ENCODE measurements at regions not wholly inside any gene's neighbourhood (a gene's known extent, or its start where the extent isn't known, plus 50 kb on each side); places are given as distances from the start of the nearest gene placed in this dataset.

DNA sequence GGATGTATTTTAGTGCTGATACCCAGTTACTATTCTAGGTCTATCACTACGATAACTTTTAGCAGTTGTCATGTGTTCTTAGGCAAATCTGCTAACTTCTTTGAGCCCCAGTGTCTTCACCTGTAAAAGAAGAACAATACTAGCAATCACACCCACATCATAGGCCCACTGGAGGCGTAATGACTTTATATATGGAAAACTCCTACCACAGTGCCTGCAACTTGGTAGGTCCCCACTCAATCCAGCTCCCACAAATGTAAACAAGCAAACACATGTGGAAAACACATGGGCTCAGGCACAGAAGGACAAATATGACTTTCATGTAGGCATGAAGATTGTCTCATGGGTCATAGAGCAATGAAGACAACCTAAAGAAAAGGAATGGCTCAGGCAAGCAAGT lies 115.8 kb downstream of the TBX19 start:
- Histone ChIP-seq H4K8ac (ENCODE audit: low read length) (no peak overlapping the region), H3K4me1 (ENCODE audit: control insufficient read depth, insufficient read depth, low read depth, low read length) (peaks cover 2% of the 10 kb centered on the region), H3K79me1 (replicated peaks; ENCODE audit: low read length, poor library complexity, severe bottlenecking) (no peaks in the 10 kb centered on the region), H3K4me2 (ENCODE audit: low read length, poor library complexity, severe bottlenecking) (no peak overlapping the region), H3K9me3 (ENCODE audit: control insufficient read depth, low read length) (no peaks in the 10 kb centered on the region), H3K4me3 (ENCODE audit: insufficient read depth in 1 of 2, low read depth in 1 of 2, low read length in 2 of 2) (no peak overlapping the region), H2AFZ (ENCODE audit: low read depth, low read length) (no peak overlapping the region), H3K36me3 (ENCODE audit: control insufficient read depth in 1 of 2, insufficient read depth in 2 of 2, low read depth in 1 of 2, low read length in 2 of 2) (no peaks in the 10 kb centered on the region), H3K18ac (ENCODE audit: low read depth in 1 of 2, low read length in 2 of 2) (no peak overlapping the region), H2BK12ac (ENCODE audit: low read length in 2 of 2) (no peak overlapping the region), H3K14ac (ENCODE audit: low read length in 2 of 2) (no peak overlapping the region), H2BK5ac (ENCODE audit: low read depth, low read length, poor library complexity, severe bottlenecking) (no peak overlapping the region), H3K27me3 (ENCODE audit: control insufficient read depth in 1 of 2, insufficient read depth in 1 of 2, low read length in 2 of 2) (peaks cover 0 to 20% of the 10 kb centered on the region in 2 experiments), H3K23ac (ENCODE audit: low read length in 2 of 2) (no peak overlapping the region), H4K91ac (ENCODE audit: low read length) (no peak overlapping the region), H2BK120ac (ENCODE audit: low read depth, low read length) (no peak overlapping the region), H3K4ac (ENCODE audit: low read depth in 1 of 2, low read length in 2 of 2) (no peak overlapping the region), H2BK15ac (ENCODE audit: low read depth, poor library complexity, severe bottlenecking) (no peak overlapping the region), H2AK5ac (ENCODE audit: low read length, severe bottlenecking) (no peak overlapping the region), H3K9ac (ENCODE audit: low read length) (no peak overlapping the region), H3K27ac (ENCODE audit: low read length, poor library complexity, severe bottlenecking) (no peak overlapping the region)
- DNase-seq = no peak
- WGBS = 79% methylated on average over 2 of the region's 2 CpGs

DNA sequence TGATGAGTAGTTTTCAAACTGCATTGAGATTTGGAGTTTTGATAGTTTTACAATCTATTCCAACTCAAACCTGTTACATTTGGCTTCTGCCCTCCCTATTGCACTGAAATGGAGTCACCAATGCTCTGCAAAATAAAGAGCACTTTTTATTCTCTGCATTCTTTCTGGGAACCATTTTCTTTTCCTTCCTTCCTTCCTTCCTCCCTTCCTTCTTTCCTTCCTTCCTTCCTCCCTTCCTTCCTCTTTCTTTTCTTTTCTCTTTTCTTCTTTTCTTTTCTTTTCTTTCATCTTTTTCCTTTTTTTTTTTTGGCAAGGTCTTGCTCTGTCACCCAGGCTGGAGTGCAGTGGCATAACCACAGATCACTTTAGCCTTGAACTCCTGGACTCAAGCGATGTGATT lies 114.2 kb downstream of the TBX19 start:
- Histone ChIP-seq H3K27ac (ENCODE audit: low read length, poor library complexity, severe bottlenecking) (no peak overlapping the region), H3K79me1 (replicated peaks; ENCODE audit: low read length, poor library complexity, severe bottlenecking) (no peaks in the 10 kb centered on the region), H3K27me3 (ENCODE audit: control insufficient read depth in 1 of 2, insufficient read depth in 1 of 2, low read length in 2 of 2) (peaks cover 0 to 9% of the 10 kb centered on the region in 2 experiments), H3K18ac (ENCODE audit: low read depth in 1 of 2, low read length in 2 of 2) (no peak overlapping the region), H2BK12ac (ENCODE audit: low read length in 2 of 2) (no peak overlapping the region), H3K9ac (ENCODE audit: low read length) (no peak overlapping the region), H4K8ac (ENCODE audit: low read length) (no peak overlapping the region), H2AK5ac (ENCODE audit: low read length, severe bottlenecking) (no peak overlapping the region), H3K4me3 (ENCODE audit: insufficient read depth in 1 of 2, low read depth in 1 of 2, low read length in 2 of 2) (no peak overlapping the region), H2BK120ac (ENCODE audit: low read depth, low read length) (no peak overlapping the region), H3K36me3 (ENCODE audit: control insufficient read depth in 1 of 2, insufficient read depth in 2 of 2, low read depth in 1 of 2, low read length in 2 of 2) (no peaks in the 10 kb centered on the region), H3K14ac (ENCODE audit: low read length in 2 of 2) (no peak overlapping the region), H3K4me2 (ENCODE audit: low read length, poor library complexity, severe bottlenecking) (no peak overlapping the region), H3K4me1 (ENCODE audit: control insufficient read depth, insufficient read depth, low read depth, low read length) (peaks cover 2% of the 10 kb centered on the region), H3K9me3 (ENCODE audit: control insufficient read depth, low read length) (no peaks in the 10 kb centered on the region), H2BK5ac (ENCODE audit: low read depth, low read length, poor library complexity, severe bottlenecking) (no peak overlapping the region), H2AFZ (ENCODE audit: low read depth, low read length) (no peak overlapping the region), H3K23ac (ENCODE audit: low read length in 2 of 2) (no peak overlapping the region), H2BK15ac (ENCODE audit: low read depth, poor library complexity, severe bottlenecking) (no peak overlapping the region), H3K4ac (ENCODE audit: low read depth in 1 of 2, low read length in 2 of 2) (no peak overlapping the region), H4K91ac (ENCODE audit: low read length) (no peak overlapping the region)
- WGBS = 96% methylated on average over 1 of the region's 1 CpG
- DNase-seq = no peak

DNA sequence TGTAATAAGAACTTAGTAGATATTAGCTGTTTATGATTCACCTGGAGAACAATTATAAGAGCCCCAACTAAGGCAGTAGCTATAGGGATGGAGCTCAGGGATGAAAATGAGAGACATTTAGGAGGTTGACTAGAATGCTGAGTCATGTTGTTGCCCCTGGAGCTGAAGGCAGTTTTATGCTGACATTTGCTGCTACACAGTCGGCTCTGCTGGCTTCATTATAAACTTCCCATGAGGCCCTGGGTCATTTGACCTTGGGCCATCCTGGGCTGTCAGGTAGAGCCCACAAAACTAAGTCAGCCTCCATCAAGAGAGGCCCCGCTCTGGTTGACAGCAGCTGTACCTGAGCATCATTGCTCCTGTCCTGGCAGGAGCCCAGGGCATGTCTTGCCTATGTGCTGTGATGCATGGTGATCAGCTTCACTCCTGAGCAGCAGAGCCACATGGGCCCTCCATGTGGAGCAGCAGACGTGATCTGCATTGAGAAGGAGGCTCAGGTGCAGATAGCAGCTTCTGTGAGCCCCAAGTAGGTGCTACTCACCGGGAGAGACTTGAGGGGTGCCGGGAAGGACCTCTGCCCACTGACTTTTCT lies 112.4 kb downstream of the TBX19 start:
- H3K9me3 ChIP-seq (ENCODE audit: control insufficient read depth, low read length) = no peaks in the 10 kb centered on the region
- H3K18ac ChIP-seq (ENCODE audit: low read depth in 1 of 2, low read length in 2 of 2) = no peak overlapping the region
- no peak overlapping the region for H3K4ac ChIP-seq (ENCODE audit: low read depth in 1 of 2, low read length in 2 of 2)
- no peak overlapping the region for H3K27ac ChIP-seq (ENCODE audit: low read length, poor library complexity, severe bottlenecking)
- no peak overlapping the region for H3K23ac ChIP-seq (ENCODE audit: low read length in 2 of 2)
- no peak overlapping the region for H2BK120ac ChIP-seq (ENCODE audit: low read depth, low read length)
- H3K36me3 ChIP-seq (ENCODE audit: control insufficient read depth in 1 of 2, insufficient read depth in 2 of 2, low read depth in 1 of 2, low read length in 2 of 2) = no peaks in the 10 kb centered on the region
- peaks cover 3 to 20% of the 10 kb centered on the region in 2 experiments for H3K27me3 ChIP-seq (ENCODE audit: control insufficient read depth in 1 of 2, insufficient read depth in 1 of 2, low read length in 2 of 2)
- no peak overlapping the region for H4K91ac ChIP-seq (ENCODE audit: low read length)
- no peak overlapping the region for H3K4me2 ChIP-seq (ENCODE audit: low read length, poor library complexity, severe bottlenecking)
- 61% methylated on average over 5 of the region's 5 CpGs for WGBS
- no peak overlapping the region for H3K9ac ChIP-seq (ENCODE audit: low read length)
- H2BK12ac ChIP-seq (ENCODE audit: low read length in 2 of 2) = no peak overlapping the region
- H3K14ac ChIP-seq (ENCODE audit: low read length in 2 of 2) = no peak overlapping the region
- no peak overlapping the region for H4K8ac ChIP-seq (ENCODE audit: low read length)
- H2BK15ac ChIP-seq (ENCODE audit: low read depth, poor library complexity, severe bottlenecking) = no peak overlapping the region
- DNase-seq = no peak
- no peaks in the 10 kb centered on the region for H3K4me1 ChIP-seq (ENCODE audit: control insufficient read depth, insufficient read depth, low read depth, low read length)
- H3K79me1 ChIP-seq (replicated peaks; ENCODE audit: low read length, poor library complexity, severe bottlenecking) = no peaks in the 10 kb centered on the region
- H3K4me3 ChIP-seq (ENCODE audit: insufficient read depth in 1 of 2, low read depth in 1 of 2, low read length in 2 of 2) = no peak overlapping the region
- no peak overlapping the region for H2AK5ac ChIP-seq (ENCODE audit: low read length, severe bottlenecking)
- H2BK5ac ChIP-seq (ENCODE audit: low read depth, low read length, poor library complexity, severe bottlenecking) = no peak overlapping the region
- no peak overlapping the region for H2AFZ ChIP-seq (ENCODE audit: low read depth, low read length)

DNA sequence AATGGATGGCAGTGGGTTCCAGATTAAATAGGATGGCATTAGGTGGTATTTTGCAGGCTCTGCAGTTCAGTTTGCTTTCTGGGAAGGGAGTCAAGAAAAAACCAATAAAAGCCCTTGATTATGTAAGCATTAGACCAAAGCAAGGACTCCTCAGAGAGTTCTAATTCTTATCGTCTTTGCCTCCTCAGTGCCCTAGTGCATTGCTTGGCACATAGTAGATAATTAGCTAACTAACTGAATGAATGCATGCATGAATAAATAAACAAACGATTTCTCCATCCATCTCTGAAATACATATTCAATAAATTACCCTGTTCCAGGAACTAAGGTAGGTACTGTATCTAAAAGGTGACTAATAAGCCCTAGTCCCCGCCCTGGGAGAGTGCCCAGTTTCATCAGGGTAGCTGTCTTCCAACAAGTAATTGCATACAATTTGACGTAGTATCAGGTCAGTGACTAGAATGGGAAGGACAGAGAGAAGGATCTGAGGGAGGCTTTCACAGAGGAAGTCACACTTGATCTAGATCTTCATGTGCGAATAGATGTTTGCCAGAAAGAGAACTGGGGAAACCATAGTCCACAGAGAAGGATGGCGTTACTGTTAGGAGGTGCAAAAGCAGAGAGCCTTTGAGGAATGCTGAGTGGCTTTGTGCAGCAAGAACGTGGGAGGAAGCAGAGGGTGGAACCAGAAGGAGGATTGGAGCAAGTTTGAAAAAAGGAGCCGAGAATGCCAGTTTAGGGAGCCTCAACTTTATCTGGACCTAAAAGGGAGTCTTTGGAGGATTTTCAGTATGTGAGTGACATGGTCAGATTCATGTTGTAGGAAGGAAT lies 111.4 kb downstream of the TBX19 start:
- Histone ChIP-seq H3K79me1 (replicated peaks; ENCODE audit: low read length, poor library complexity, severe bottlenecking) (no peaks in the 10 kb centered on the region), H3K27me3 (ENCODE audit: control insufficient read depth in 1 of 2, insufficient read depth in 1 of 2, low read length in 2 of 2) (peaks cover 11 to 19% of the 10 kb centered on the region in 2 experiments), H2AFZ (ENCODE audit: low read depth, low read length) (no peak overlapping the region), H4K91ac (ENCODE audit: low read length) (no peak overlapping the region), H3K36me3 (ENCODE audit: control insufficient read depth in 1 of 2, insufficient read depth in 2 of 2, low read depth in 1 of 2, low read length in 2 of 2) (no peaks in the 10 kb centered on the region), H2BK12ac (ENCODE audit: low read length in 2 of 2) (no peak overlapping the region), H3K23ac (ENCODE audit: low read length in 2 of 2) (no peak overlapping the region), H2BK15ac (ENCODE audit: low read depth, poor library complexity, severe bottlenecking) (no peak overlapping the region), H3K4ac (ENCODE audit: low read depth in 1 of 2, low read length in 2 of 2) (peak overlapping the region in 1 of 2 experiments; percentile 24), H3K27ac (ENCODE audit: low read length, poor library complexity, severe bottlenecking) (no peak overlapping the region), H3K14ac (ENCODE audit: low read length in 2 of 2) (no peak overlapping the region), H3K4me2 (ENCODE audit: low read length, poor library complexity, severe bottlenecking) (no peak overlapping the region), H2BK5ac (ENCODE audit: low read depth, low read length, poor library complexity, severe bottlenecking) (no peak overlapping the region), H2AK5ac (ENCODE audit: low read length, severe bottlenecking) (no peak overlapping the region), H2BK120ac (ENCODE audit: low read depth, low read length) (no peak overlapping the region), H3K9me3 (ENCODE audit: control insufficient read depth, low read length) (no peaks in the 10 kb centered on the region), H3K4me1 (ENCODE audit: control insufficient read depth, insufficient read depth, low read depth, low read length) (peaks cover 2% of the 10 kb centered on the region), H4K8ac (ENCODE audit: low read length) (no peak overlapping the region), H3K4me3 (ENCODE audit: insufficient read depth in 1 of 2, low read depth in 1 of 2, low read length in 2 of 2) (no peak overlapping the region), H3K9ac (ENCODE audit: low read length) (no peak overlapping the region), H3K18ac (ENCODE audit: low read depth in 1 of 2, low read length in 2 of 2) (no peak overlapping the region)
- DNase-seq = no peak
- WGBS = 84% methylated on average over 6 of the region's 8 CpGs

Data from mesenchymal stem cell (in vitro differentiated cells and primary cell).